ENCODE measurements at regions not wholly inside any gene's neighbourhood (a gene's known extent, or its start where the extent isn't known, plus 50 kb on each side); places are given as distances from the start of the nearest gene placed in this dataset.

DNA sequence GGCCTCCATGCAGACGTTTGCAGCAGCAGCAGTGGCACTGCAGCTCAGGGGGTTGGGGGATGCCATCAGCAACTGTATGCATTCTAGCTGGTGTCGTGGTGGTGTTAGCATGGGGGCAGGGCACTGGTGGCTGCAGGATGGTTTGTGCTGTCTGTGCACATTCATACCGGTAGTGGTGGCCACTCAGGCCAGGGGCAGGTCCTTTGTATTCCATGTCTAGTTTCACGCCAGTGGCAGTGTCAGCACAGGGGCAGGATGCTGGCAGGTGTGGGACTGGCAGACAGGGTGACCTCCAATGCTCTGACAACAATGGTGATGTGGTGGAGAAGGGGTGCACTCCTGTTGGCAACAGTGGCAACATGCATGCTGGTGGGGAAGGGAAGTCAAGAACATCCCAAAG is 194.2 kb upstream of the LRRC7 start:
- TF ChIP-seq, protein P1, sequence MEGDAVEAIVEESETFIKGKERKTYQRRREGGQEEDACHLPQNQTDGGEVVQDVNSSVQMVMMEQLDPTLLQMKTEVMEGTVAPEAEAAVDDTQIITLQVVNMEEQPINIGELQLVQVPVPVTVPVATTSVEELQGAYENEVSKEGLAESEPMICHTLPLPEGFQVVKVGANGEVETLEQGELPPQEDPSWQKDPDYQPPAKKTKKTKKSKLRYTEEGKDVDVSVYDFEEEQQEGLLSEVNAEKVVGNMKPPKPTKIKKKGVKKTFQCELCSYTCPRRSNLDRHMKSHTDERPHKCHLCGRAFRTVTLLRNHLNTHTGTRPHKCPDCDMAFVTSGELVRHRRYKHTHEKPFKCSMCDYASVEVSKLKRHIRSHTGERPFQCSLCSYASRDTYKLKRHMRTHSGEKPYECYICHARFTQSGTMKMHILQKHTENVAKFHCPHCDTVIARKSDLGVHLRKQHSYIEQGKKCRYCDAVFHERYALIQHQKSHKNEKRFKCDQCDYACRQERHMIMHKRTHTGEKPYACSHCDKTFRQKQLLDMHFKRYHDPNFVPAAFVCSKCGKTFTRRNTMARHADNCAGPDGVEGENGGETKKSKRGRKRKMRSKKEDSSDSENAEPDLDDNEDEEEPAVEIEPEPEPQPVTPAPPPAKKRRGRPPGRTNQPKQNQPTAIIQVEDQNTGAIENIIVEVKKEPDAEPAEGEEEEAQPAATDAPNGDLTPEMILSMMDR (IDR thresholded peaks at IDR 0.05), result no peak
- Mint-ChIP-seq H3K4me1 (ENCODE audit: low read depth) (no peaks in the 10 kb centered on the region), H3K9me3 (peaks cover 13% of the 10 kb centered on the region), H3K36me3 (ENCODE audit: low read depth) (no peaks in the 10 kb centered on the region), H3K27ac (no peak overlapping the region), H3K27me3 (no peaks in the 10 kb centered on the region), H3K4me3 (no peak overlapping the region)
- no peak for ATAC-seq
- CTCF ChIA-PET, result no interaction called here
- intact Hi-C loops (cut with micrococcal nuclease), result no loop called here
- DNase-seq, result no peak
- POLR2A ChIA-PET, result no interaction called here

DNA sequence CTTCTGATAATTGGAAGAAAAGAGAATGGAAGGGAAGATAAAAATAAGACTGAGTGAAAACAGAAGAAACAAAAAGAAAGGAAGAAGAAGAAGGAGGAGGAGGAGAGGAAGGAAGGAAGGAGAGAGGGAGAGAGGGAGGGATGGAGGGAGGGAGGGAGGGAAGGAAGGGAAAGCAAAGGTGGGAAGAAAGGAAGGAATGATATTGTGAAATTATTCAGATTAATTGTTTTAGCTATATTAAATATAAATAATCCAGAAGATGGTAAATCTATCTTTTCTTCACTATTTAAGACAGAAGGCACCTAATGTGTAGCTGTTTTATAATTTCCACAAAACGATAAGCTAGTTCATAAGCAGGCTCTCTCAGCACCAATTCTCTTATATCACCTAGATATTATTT is 191.3 kb upstream of the LRRC7 start:
- intact Hi-C loops (cut with micrococcal nuclease), result no loop called here
- TF ChIP-seq, protein P1 (IDR thresholded peaks at IDR 0.05), result no peak
- no peak for DNase-seq
- ChIA-PET CTCF (no interaction called here), POLR2A (no interaction called here)
- Mint-ChIP-seq H3K9me3 (peaks cover 7% of the 10 kb centered on the region), H3K4me3 (no peak overlapping the region), H3K27me3 (no peaks in the 10 kb centered on the region), H3K27ac (no peak overlapping the region), H3K36me3 (ENCODE audit: low read depth) (no peaks in the 10 kb centered on the region), H3K4me1 (ENCODE audit: low read depth) (no peaks in the 10 kb centered on the region)
- no peak for ATAC-seq

DNA sequence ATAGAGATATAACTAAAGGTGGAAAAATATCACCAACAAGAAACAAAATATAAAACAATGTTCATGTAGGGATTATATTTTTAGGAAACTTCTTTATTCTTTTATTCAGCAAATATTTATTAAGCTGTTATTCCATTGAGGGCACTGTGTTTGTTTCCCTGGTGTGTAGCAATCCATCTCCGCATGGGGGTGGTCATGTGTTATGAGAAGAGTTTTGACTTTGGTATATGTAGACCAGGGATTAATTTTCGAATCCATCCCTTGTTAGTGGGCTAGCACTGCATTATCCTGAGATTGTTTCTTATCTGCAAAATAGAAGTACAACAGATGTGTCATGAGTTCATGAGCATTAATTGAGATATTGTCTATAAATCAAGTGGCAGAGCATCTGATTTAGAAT is 190.2 kb upstream of the LRRC7 start:
- H3K9me3 Mint-ChIP-seq, result peaks cover 10% of the 10 kb centered on the region
- no peaks in the 10 kb centered on the region for H3K36me3 Mint-ChIP-seq (ENCODE audit: low read depth)
- no peaks in the 10 kb centered on the region for H3K27me3 Mint-ChIP-seq
- no peaks in the 10 kb centered on the region for H3K4me1 Mint-ChIP-seq (ENCODE audit: low read depth)
- CTCF ChIA-PET, result no interaction called here
- H3K4me3 Mint-ChIP-seq, result no peak overlapping the region
- DNase-seq (no peak), ATAC-seq (no peak)
- intact Hi-C loops (cut with micrococcal nuclease), result no loop called here
- no peak overlapping the region for H3K27ac Mint-ChIP-seq
- TF ChIP-seq, protein P1 (IDR thresholded peaks at IDR 0.05), result no peak
- POLR2A ChIA-PET, result no interaction called here

DNA sequence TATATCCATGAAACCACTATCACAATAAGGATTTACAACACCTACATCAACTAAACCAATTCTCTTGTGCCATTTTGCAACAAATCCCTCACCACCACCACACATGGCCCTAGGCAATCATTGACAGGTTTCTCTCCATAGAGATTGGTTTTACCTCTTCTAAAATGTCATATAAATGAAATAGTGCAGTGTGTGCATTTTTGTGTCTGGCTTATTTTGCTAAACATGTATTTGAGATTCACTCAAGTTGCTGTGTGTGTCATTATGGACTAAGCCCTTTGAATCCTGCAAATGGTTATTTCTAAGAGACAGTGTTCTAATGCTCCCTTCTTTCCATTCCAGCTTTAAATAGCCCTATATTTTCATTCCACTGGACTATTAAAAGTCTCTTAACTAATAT is 179.7 kb upstream of the LRRC7 start:
- intact Hi-C loops (cut with micrococcal nuclease), result no loop called here
- POLR2A ChIA-PET, result no interaction called here

DNA sequence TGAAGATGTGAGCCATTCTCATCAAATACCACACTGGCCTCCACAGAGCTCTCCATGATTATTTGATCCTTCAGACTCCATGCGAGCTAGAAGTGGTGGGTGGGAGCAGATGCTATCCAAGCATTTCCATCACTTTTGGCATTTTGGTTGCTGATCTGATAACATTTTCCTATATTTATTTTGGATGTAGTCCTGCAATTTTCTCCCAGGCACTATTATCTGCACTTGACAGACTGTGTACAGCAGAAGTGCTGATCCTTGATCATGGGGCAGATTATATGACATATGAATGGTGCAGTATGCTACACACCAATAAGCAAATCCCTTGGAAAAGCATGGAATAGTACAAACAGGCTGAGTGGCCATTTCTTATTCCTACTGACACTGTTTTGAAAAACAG is 167.6 kb upstream of the LRRC7 start:
- TF ChIP-seq, protein P1 (IDR thresholded peaks at IDR 0.05), result no peak
- DNase-seq, result no peak
- CTCF ChIA-PET, result no interaction called here
- no peak for ATAC-seq
- no peaks in the 10 kb centered on the region for H3K36me3 Mint-ChIP-seq (ENCODE audit: low read depth)
- no peaks in the 10 kb centered on the region for H3K4me1 Mint-ChIP-seq (ENCODE audit: low read depth)
- H3K27me3 Mint-ChIP-seq, result no peaks in the 10 kb centered on the region
- H3K9me3 Mint-ChIP-seq, result peaks cover 3% of the 10 kb centered on the region
- intact Hi-C loops (cut with micrococcal nuclease), result no loop called here
- H3K4me3 Mint-ChIP-seq, result no peak overlapping the region
- POLR2A ChIA-PET, result no interaction called here
- H3K27ac Mint-ChIP-seq, result no peak overlapping the region

More for the DNA sequence above, 179.7 kb upstream of the LRRC7 start:
- Mint-ChIP-seq H3K4me3 (no peak overlapping the region), H3K4me1 (ENCODE audit: low read depth) (no peaks in the 10 kb centered on the region), H3K27ac (no peak overlapping the region), H3K36me3 (ENCODE audit: low read depth) (no peaks in the 10 kb centered on the region), H3K9me3 (peaks cover 5% of the 10 kb centered on the region), H3K27me3 (no peaks in the 10 kb centered on the region)
- TF ChIP-seq, protein P1 (IDR thresholded peaks at IDR 0.05), result no peak
- CTCF ChIA-PET, result no interaction called here
- no peak for ATAC-seq
- no peak for DNase-seq
